HG02610 (cell line): ENCODE measurements at regions not wholly inside any gene's neighbourhood (a gene's known extent, or its start where the extent isn't known, plus 50 kb on each side); places are given as distances from the start of the nearest gene placed in this dataset.

ENCODE experiments used
- ATAC-seq: cut with Tn5 transposase; IDR thresholded peaks from one replicate; pipeline ENCODE4 v1.9.1; 2021; ENCODE audit warnings: mild to moderate bottlenecking, moderate library complexity; ENCODE audit not compliant: unreplicated experiment

DNA sequence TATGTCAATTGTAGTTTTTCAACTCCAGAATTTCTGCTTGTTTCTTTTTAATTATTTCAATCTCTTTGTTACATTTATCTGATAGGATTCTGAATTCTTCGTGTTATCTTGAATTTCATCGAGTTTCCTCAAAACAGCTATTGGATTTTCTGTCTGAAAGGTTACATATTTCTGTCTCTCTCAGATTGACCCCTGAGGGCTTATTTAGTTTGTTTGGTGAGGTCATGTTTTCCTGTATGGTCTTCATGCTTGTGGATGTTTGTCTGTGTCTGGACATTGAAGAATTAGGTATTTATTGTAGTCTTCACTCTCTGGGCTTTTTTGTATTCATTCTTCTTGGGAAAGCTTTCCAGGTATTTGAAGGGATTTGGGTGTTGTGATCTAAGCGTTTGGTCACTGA is 85.6 kb downstream of the SNAPC1 start:
- no peak for ATAC-seq

GRCh38 chr14:61854898-61855297 is 92.7 kb downstream of the SNAPC1 start:
- ATAC-seq, result no peak

GRCh38 chr14:61860294-61860918 is 98.2 kb downstream of the SNAPC1 start:
- ATAC-seq, result peak; percentile 99

DNA sequence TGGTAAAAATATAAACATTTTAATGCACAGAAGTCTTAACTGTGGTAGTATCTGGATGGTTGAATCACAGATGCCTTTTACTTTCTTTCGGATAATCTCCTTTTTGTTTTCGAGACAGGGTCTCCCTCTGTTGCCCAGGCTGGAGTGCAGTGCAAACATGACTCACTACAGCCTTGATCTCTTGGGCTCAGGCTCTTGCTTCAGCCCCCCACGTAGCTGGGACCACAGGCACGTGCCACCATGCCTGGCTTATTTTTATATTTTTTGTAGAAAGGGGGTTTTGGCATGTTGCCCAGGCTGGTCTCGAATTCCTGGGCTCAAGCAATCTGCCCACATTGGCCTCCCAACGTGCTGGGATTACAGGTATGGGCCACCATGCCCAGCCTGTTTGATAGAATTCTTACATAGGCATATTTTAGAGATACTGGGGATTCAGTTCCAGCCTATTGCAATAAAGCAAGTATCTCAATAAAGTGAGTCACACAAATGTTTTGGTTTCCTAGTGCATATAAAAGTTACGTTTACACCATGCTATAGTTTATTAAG is 99.2 kb downstream of the SNAPC1 start:
- no peak for ATAC-seq

DNA sequence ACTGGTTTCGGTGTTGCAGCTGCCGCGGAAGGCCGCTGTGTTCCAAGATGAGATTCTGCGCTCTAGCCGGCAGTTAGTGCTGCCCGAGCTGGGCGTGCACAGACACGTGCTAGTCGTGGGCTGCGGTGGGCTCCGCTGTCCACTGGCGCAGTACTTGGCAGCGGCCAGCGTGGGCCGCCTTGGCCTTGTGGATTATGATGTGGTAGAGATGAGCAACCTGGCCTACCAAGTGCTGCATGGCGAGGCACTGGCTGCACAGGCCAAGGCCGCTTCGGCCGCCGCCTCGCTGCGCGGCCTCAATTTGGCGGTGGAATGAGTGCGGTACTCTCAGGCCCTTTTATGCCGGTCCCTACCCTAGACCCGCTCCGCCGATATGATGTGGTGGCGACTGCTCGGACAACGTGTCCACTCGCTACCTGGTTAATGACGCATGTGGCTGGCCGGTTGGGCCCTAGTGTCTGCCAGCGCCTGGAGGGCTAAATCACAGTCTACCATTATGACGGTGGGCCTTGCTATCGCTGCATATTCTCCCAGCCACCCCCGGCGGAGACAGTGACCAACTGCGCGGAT is 102.2 kb downstream of the SNAPC1 start:
- no peak for ATAC-seq

GRCh38 chr14:61866932-61867920 is 105.0 kb downstream of the SNAPC1 start:
- ATAC-seq, result peak; percentile 99

GRCh38 chr14:61868846-61869245 is 106.6 kb downstream of the SNAPC1 start:
- ATAC-seq, result no peak

DNA sequence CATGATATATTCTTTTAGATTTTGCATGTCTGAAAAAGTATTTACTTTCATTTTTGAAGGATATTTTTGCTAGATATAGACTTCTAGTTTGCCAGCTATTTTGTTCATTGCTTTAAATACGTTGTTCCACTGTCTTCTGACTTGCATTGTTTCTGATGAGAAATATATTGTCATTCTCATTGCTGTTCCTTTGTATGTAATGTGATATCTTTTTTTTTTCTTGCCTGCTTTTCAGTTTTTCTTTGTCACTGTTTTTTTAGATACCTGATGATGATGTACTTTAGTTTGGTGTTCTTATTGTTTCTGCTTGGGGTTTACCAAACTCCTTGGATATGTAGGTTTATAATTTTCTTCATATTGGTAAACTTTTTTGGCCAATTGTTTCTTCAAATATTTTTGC is 107.9 kb downstream of the SNAPC1 start:
- no peak for ATAC-seq

DNA sequence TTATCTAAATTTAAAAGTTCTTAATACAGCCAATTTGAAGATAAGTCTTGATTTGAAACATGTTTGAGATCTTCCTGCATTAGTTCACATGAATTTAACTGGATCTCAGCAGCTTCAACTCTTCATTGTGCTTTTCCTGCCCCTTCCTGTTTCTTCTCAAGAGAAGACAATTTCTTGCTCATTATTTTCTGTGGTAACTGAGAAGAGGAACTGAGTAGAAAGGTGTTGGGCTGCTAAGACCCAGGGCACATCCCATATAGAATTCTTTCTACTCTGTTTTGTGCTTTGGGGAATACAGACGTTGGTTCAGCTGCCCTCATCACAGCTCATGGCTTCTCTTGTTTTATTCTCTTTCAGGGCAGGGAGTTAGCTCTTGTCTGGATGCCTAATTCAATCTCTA is 110.2 kb downstream of the SNAPC1 start:
- ATAC-seq, result peak; percentile 96

DNA sequence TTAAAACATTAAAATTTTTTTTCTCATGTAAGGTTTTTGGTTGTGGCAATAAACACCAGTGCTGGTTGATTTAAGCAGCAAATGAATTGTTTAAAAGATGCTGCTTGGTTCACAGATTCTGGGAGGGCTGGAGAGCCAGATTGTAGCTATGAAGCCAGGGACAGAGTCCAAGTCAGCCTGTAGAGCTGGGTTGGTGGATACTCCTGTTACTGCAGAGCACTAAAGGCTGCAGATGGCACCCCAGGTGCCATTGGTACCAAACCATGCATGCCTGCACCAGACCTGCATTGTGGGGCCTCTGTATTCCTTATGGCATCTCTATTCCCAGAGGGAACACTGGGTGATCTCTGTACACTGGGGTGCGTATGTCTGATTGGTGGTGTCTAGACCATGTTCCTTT is 113.3 kb downstream of the SNAPC1 start:
- no peak for ATAC-seq

GRCh38 chr14:61876362-61877034 is 114.3 kb downstream of the SNAPC1 start:
- no peak for ATAC-seq

DNA sequence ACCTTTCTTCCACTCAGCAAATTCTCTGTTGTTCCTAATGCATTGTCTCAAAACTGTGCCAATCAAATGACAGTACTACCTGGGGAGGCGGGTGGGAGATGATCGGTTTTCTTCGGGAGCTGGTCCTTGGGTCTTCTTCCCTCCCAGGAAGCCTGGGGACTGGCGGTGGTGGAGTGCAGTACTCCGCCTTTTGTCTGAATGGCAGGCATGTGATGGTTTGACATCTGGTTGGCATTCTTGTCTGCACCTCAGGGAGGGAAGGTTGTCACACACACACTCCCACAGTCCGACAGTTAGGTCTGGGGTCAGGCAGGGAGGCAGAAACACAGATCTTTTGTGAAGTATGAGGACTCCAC is 114.8 kb downstream of the SNAPC1 start:
- ATAC-seq, result no peak

- ATAC-seq, result no peak
Measured at GRCh38 chr14:61877768-61878167, 115.5 kb downstream of the SNAPC1 start.

DNA sequence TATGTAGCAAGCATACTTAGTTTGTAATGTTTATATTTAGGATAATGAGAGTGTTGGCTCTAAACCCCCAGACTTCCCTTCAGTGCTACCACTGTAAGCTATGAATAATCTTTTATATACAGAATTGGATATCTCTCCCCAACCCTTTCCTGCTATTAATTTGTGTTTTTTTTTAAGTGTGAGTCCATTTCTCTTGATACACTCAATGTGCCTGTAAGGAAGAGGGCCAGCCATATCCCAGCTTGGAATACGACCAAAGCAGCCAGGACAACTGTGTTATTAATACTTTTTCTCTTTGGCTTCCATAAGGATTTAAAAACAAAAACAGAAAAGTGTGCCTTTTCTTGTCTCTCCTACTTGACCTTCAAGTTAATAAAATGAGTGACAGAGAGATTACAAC is 116.7 kb downstream of the SNAPC1 start:
- no peak for ATAC-seq

DNA sequence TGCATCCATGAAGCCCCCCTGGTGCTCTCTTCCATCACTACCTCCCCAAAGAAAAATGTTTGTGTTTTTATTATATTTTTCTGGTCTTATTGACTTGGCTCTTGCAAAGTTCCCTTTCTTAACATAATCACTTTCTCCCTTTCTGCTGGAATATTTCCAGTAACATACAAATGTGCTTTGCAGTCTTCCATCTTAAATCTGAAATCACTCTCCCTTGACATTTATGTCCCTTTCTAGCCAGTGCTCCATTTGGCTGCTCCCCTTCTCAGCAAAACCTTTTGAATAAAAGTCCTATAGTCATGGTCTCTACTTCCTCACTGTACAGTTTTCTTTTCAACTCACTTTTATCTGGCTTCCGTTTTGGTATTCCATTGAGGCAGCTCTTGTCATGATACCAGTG is 118.8 kb downstream of the SNAPC1 start:
- ATAC-seq, result no peak

- no peak for ATAC-seq
Measured at GRCh38 chr14:61884711-61885110, 122.5 kb downstream of the SNAPC1 start.

DNA sequence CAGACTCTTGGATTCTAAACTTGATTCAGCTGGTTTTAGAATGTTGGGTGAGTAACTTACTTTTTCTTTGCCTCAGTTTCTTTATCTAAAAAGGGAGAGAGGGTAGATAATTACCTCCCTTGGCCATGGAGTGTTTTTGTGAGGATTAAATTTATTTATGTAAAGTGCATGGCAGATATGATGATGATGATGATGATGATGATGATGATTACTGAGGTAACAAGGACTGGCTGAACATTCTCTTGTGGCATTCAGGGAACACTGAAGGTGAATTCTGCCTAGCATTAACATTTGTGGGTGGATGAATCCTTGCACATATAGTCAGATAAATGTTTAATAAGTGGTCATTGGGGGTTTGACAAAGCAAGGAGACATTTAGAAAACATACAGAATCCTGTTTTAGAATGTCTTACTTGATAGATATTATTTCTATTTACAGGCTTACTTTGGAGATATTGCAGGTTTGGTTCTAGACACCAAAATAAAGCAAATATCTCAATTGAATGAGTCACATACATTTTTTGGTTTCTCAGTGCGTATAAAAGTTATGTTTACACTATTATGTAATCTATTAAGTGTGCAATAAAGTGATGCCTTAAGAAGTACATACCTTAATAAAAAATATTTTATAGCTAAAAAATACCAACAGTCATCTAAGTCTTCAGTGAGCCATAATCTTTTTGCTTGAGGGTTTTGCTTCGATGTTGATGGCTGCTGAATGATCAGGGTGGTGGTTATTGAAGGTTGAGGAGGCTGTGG is 123.2 kb downstream of the SNAPC1 start:
- no peak for ATAC-seq

DNA sequence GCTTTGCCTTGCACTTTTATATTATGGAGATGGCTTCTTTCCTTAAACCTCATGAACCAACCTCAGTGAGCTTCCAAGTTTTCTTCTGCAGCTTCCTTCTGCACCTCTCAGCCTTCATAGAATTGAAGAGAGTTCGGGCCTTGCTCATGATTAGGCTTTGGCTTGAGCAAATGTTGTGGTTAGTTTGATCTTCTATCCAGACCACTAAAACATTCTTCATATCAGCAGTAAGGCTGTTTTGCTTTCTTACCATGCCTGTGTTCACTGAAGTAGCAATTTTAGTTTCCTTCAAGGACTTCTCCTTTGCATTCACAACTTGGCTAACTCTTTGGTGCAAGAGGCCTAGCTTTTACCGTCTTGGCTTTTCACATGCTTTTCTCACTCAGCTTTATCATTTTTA is 125.4 kb downstream of the SNAPC1 start:
- ATAC-seq, result no peak

GRCh38 chr14:61889914-61890351 is 127.7 kb downstream of the SNAPC1 start:
- ATAC-seq, result peak; percentile 99

- ATAC-seq, result no peak
Measured at GRCh38 chr14:61891170-61891569, 128.9 kb downstream of the SNAPC1 start.
